Mammary epithelial cell (primary cell): ENCODE measurements at regions not wholly inside any gene's neighbourhood (a gene's known extent, or its start where the extent isn't known, plus 50 kb on each side); places are given as distances from the start of the nearest gene placed in this dataset.

ENCODE experiments used
- EZH2 ChIP-seq: IDR thresholded peaks from 2 replicates; pipeline ENCODE4 v1.6.1; 2012; ENCODE audit warnings: low read length, inconsistent platforms, borderline replicate concordance
- TF ChIP-seq, protein P1 (sequence below), 2 donors: IDR thresholded peaks in 1 of 2; conservative IDR thresholded peaks in 1 of 2; 2 replicates each; pipeline ENCODE4 v1.5.1; 2011 to 2012; ENCODE audit warnings: inconsistent platforms in 2 of 2, low read length in 2 of 2, mild to moderate bottlenecking in 2 of 2, control low read depth in 1 of 2, low read depth in 1 of 2; ENCODE audit not compliant: insufficient read depth in 1 of 2; ENCODE audit errors: extremely low read depth in 1 of 2

- TF ChIP-seq, protein P1, sequence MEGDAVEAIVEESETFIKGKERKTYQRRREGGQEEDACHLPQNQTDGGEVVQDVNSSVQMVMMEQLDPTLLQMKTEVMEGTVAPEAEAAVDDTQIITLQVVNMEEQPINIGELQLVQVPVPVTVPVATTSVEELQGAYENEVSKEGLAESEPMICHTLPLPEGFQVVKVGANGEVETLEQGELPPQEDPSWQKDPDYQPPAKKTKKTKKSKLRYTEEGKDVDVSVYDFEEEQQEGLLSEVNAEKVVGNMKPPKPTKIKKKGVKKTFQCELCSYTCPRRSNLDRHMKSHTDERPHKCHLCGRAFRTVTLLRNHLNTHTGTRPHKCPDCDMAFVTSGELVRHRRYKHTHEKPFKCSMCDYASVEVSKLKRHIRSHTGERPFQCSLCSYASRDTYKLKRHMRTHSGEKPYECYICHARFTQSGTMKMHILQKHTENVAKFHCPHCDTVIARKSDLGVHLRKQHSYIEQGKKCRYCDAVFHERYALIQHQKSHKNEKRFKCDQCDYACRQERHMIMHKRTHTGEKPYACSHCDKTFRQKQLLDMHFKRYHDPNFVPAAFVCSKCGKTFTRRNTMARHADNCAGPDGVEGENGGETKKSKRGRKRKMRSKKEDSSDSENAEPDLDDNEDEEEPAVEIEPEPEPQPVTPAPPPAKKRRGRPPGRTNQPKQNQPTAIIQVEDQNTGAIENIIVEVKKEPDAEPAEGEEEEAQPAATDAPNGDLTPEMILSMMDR (conservative IDR thresholded peaks at IDR 0.05 in 1 of 2, IDR thresholded peaks at IDR 0.05 in 1 of 2; ENCODE audit: extremely low read depth in 1 of 2, insufficient read depth in 1 of 2, low read depth in 1 of 2, low read length in 2 of 2), result peak in 1 of 2 donors; percentile 17
- no peak for TF ChIP-seq EZH2
Measured at GRCh38 chr6:120147071-120147871, 797.7 kb upstream of the MAN1A1 start.
